HG03135 (cell line): ENCODE measurements at regions not wholly inside any gene's neighbourhood (a gene's known extent, or its start where the extent isn't known, plus 50 kb on each side); places are given as distances from the start of the nearest gene placed in this dataset.
A peak's percentile ranks its signal among the peaks of the same experiment; 100 is the strongest.
"Not testable (repeated sequence)": the region's sequence is repeated elsewhere in the genome, so short reads cannot be mapped to it uniquely, and the experiment has no call there.

ENCODE experiments used
- ATAC-seq: cut with Tn5 transposase; IDR thresholded peaks from one replicate; pipeline ENCODE4 v1.9.1; 2021; ENCODE audit warnings: mild to moderate bottlenecking, moderate library complexity; ENCODE audit not compliant: unreplicated experiment

DNA sequence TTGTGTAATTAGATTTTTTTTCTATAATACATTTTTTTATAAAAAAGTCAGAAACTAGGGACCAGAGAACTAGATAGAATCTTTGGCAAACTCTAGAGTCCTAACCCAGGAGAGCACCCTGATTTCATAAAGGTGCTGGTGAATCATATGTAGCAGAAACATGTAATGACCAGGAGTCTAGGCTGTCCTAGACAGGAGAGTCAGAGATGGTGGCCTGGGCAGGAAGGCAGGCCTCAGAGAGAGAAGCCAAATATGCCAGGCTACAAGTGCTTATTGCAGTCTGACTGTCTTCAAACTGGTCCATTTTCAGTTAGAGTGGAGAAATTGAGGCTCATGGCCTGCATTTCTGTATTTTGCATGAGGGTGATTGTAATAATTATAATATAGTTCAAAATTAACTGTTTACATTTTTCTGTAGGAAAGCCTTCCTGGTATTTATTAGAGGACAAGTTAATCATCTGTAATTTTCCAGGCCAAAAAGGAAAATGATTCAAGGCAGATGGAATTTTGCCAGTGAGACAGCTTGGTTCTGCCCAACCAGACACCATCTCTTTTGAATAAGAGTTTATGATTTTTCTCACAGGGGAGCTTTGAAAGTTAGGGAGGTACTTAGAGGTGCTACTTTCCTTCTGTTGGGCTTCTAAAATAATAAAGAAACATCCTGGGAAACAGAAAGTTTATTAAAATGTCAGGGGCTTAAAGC, 129.8 kb downstream of the S1PR1 start:
- no peak for ATAC-seq

DNA sequence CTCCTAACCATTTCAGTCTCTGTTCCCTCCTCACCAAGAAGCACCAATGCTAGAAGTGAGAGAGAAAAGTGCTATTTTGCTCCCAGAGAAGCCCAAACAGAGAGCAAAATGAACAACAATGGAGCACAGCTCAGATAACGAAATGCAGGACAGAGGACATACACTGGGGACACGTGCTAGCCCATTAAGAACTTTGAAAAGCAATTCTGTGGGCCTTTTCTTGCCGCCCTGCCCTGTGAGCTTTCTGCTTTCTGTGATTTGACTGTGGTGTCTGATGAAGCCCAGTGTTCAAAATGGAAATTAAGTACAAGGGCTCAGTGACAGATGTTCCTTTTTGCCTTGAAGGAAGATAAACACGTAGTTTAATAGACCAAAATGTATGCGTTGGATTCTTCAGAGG, 130.8 kb downstream of the S1PR1 start:
- ATAC-seq = no peak

- no peak for ATAC-seq
Observed at GRCh38 chr1:101370488-101370887, 133.7 kb downstream of the S1PR1 start.

GRCh38 chr1:101371259-101371658, 134.4 kb downstream of the S1PR1 start:
- peak; percentile 94 for ATAC-seq

DNA sequence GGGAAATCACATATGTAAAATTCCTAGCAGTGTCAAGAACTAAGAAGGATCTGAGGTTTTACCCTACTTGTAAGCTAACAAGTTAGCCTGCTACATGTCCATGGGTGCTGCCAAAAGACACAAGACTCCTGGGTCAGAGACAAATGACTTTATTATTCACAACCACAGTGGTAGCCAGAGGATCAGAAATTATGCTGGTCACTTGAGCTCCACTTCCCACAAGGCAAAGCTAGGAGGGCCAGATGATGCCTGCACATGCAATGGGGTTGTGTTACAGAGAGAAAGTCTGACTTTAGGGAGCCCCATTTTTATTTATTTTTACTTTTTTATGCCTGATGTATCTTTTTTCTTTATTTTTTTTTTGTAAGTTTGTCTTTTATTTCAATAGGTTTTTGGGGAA, 136.8 kb downstream of the S1PR1 start:
- ATAC-seq = no peak

GRCh38 chr1:101375448-101375847, 138.6 kb downstream of the S1PR1 start:
- ATAC-seq = not testable (repeated sequence)

DNA sequence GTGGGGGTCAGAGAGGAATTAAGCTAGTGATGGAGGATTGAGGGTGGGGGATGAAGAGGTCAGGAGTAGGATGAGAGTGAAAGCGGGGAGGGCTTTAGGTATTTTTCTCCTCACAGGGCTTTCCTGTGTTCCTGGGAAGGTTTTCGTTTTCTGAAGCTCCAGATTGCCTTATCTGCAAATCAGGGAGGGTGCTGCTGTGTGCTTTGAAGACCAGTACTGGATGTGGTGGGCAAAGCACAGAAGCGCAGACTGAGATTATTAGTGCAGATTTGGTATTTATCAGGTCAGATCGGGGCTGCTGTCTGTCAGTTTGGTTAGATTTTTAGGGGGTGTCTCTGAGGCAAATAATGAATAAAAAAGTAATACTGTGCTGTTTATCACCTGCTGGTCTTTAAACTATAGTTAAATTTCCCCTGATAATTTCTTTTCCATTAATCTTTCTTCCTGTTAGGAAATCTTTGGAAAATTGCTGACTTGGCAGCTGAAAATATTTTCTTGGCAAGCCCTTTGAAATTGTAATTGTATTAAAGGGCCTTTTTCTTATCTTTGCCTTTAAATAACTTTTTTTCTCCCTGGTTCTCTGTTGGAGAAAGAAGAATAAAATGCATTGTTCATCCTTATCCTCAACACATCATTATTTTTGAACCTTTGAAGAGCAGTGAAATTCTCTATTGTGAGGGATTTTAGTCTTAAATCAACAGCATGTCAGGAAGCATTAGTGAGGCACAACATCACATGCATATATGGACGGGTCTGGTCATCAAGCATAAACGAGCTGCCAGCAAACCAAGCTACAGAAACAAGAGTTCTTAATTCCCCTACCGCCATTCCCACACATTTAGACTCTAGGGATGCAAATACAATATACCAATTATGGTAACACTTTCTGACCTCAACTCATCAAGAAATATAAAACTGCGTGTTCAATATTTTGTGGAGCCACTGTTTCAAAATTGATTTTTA, 139.6 kb downstream of the S1PR1 start:
- no peak for ATAC-seq

GRCh38 chr1:101377084-101377835, 140.4 kb downstream of the S1PR1 start:
- no peak for ATAC-seq

DNA sequence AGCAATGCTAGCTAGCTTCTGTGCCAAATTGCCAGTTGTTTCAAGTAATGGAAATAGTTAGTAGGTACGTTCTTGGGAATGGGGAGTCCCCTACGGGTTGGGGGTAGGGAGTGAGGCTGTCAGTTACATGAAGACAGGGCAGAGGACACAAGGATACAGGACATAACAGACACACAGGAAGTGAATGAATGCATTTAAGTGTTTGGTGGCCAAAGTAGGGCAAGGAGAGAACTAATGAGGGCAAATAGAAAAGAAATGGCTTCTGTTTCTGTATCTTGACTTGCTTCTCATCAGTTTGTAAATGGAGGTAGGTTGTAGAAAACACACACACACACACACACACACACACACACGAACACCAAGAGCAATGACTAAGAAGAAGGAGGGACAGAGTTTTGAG, 142.2 kb downstream of the S1PR1 start:
- no peak for ATAC-seq

DNA sequence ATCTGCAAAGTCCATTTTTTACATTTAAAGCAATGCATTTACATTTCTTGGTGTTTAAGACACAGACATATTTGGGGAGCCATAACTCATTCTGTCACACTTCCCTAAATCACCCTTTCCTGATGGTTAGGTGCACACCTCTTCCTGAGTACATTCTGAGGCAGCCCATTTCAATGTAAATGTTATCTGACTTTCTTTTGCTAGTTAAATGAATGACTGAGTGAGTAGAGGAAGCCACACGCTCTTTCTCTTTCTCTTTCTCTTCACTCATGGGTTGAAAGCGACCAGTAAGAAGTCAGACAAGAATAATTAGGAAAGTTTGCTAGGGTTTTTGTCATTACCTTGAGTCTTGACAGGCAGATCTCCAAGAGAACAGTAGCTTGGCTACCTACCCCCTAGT, 143.1 kb downstream of the S1PR1 start:
- peak; percentile 94 for ATAC-seq

GRCh38 chr1:101382135-101382534, 145.3 kb downstream of the S1PR1 start:
- ATAC-seq = no peak

DNA sequence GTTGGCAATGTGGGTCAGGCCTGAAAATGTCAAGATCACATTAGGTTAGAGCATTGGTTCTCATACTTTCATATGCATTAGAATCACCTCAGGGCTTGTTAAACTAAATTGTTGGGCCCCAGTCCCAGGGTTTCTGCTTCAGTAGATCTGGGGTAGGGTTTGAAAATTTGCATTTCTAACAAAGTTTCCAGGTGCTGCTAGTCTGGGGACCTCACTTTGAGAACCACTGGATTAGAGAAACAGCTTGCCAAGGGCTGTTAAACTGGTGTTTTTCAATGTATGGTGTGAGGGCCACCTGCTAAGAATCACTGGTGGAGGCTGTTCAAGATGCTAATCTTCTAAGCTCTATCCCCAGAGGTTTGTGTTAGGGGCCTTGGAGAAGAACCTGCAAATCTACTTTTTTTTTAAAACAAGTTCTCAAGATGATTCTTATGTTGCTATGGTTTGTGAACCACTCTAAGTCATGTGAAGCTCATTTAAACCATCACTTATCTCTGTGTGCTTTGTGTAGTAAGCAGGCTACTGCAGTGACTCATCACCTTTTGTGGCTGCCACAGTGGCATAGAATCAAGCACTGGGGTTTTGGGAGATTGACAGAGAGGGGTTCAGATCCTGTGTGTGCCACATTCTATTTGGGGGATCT, 152.2 kb downstream of the S1PR1 start:
- ATAC-seq = peak; percentile 92

- ATAC-seq = no peak
Observed at GRCh38 chr1:101389547-101389929, 152.7 kb downstream of the S1PR1 start.

DNA sequence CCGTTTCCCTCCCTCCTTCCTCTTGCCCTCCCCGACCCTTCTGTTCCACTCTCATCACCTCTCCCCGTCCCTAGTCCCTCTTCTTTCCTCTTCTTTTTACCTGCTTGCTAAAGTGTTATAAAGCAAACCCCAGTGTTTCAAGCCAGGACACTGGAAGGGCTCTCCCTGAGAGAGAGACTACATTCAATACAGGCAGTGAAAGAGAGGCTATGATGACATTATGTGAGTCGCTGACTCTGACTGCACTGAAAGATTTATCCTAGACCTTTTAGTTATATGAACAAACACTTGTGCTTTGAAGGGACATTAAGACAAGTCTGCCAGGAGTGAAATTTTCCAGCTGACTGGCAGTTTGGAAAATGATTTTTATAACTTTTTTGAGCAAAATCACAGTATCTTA, 155.7 kb downstream of the S1PR1 start:
- ATAC-seq = no peak

GRCh38 chr1:101394041-101394440, 157.2 kb downstream of the S1PR1 start:
- ATAC-seq = no peak

GRCh38 chr1:101399222-101399621, 162.4 kb downstream of the S1PR1 start:
- no peak for ATAC-seq

DNA sequence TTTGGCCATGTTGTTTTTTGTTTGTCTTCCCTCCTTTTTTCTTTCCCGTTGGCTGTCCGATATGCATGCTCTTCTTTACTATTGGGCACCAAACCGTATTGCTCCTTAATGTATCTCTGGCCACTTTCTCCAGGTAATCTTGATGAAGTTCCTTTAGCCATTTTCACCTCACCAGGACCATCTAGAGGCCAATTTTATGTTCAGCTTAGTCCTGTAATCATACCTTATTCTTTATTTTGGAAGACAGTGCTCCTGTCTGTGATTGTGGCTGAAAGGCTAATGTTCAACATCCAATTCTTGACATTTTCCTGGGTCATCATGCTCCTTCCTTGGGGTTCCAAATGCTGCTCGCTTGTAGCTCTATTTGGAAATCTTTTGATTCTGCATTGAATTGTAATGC, 169.5 kb downstream of the S1PR1 start:
- no peak for ATAC-seq

DNA sequence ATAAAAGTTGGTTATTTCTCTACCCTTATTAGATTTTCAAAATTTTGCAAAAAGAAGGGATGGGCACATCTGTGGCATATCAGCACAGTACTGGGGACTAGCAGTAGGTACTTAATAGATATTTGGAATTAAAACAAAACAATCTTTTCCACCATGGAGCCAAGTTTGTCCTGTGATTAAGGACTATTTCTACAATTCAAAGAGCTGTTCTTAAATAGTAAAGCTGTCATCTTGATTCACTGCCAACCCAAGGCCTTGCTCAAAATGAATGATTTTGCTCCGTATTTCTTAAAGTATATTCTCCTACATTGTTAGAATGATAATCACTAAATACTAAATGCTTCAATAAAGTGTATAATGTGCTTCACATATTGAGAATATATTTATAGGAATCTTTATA, 169.9 kb downstream of the S1PR1 start:
- ATAC-seq = no peak

GRCh38 chr1:101407505-101408211, 170.8 kb downstream of the S1PR1 start:
- ATAC-seq = peak; percentile 81
